ENCODE measurements at regions not wholly inside any gene's neighbourhood (a gene's known extent, or its start where the extent isn't known, plus 50 kb on each side); places are given as distances from the start of the nearest gene placed in this dataset.

DNA sequence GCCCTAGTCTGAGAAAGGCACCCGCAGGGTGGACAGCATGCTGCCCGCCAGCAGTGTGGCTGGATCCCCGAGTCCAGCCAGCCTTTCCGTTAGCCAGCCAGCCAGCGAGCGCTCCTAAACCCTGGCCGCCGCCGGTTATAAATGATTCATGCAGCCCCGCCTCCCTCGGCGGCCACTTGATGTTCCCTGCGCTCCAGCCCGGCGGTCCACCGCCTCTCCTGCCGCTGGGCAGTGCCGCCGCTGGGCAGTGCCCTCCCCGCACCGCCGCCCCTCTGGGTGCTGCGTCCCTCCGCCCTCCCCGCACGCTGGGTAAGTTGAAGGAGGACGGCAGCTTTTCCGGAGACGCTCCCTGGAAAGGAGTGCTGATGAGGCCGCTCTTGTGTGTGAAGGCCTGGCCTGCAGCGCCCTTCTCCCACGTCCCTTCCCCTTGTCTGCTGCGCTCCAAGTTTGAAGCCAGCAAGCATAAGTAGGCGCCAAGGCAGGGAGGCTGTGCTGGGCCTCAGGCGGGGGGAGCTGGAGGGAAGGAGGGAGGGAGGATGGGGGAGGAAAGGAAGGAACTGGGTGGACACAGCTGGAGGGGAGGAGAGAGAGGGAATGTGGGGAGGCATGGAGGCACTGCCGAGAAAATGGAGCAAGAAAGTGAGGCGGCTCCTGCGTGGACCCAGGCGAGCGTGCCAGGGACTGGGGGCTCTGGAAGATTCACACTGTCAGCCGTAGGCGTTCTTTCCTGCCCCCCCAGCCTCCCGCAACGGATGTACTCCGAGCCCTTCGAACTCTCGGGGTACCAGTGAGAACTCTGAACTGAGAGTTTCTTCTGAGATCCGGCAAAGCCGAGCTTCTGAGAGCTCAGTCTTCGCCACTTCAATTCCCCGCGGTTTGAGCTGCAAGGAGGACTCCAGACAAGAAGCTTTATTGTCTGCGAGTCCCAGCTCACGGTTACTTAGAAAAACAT, 131.9 kb downstream of the GLI2 start:
- no peak for DNase-seq

DNA sequence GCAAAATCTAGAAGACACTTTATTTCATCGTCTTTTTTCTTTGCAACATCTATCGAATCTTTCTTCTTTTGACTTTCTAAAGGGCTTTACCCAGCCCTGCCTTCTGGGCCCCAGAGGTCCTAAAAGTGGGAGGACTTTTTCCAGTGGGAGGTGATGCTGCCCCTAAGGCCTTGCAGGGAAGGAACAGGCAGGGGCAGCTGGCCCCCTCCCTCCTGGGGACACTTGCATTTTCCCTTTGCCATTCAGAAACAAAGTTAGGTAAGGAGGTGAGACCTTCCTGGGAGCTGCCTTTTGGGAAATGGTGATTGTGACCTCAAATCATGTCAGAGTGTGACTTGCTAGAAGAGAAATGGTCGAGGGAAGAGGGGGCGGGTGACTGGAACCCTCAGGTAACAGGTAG, 132.7 kb downstream of the GLI2 start:
- no peak for DNase-seq

DNA sequence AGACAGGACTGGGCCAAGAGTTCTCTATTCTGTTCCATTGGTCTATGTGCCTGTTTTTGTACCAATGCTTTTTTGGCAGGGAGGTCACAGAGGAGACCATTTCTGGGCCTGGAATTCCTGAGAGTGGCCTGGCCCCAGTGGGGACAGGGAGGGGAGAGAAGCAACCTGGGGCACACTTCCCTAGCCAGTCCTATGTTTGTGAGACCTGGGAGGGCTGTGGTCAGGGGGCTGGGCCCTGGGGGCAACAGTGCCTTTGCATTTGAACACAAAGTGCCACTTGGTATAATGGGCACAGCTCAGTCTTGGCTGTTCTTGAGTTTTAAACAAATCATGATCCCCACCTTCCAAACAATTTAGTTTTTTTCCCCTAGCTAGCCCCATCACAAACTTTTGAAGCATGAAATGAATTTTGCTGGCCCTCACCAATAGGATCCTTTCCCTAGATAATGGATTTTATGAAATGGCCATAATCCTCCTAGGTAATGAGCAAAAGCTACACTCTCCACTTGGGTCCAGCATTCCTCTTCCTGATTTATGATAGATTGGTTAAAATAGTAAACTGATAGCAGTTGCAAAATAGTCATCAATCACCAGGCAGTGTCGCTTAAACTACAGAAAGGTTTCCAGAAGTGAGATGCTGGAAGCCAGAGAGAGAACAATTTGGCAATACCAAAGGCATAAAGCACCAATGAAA, 133.5 kb downstream of the GLI2 start:
- DNase-seq = no peak

DNA sequence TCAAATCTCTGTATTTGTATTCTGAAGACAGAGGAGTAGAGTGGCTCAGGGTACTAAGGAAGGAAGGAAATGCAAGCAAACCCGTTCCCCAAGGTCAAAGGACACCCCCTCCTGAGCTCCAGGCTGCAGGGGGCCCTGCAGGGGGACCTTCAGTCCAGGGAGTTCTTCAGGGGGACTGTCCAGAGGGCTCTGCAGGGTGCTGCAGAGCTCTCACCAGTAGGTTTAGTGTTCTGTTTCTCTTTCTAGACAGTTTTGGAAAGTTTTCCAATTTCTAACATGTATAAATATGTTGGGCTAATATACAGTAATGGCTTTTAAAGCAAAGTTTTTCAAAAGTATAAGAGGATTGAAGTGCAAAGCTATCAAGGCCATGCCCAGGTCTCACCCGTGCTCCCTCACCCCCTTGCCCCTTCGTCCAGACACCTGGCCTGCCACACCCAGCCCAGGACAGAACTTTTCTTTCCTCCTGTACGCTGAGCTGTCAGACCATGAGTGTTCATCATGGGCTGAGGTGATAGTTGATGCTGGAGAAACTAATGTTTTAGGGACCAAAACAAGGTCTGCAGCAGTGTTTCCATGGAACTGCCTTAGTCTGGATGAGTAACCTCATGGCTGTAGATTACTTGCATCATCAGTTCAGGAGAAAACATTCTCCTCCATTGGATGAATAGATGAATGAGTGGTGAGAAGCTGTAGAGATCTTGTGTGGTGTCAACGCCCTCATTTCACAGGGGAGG, 134.2 kb downstream of the GLI2 start:
- no peak for DNase-seq

DNA sequence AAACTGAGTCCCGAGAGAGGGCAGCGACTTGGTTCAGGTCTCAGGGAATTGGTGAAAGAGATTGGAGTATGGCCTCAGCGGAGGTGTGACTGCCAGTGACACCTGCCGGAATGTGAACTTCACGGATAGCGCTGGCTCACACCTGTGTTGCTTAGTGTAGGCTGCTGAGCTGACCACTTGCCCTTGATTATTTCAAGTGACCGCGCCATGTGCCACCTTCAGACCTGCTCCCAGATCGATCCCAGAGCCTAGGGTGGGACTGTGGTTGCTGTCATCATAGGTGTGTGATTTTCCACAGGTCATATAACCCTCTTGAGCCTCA, 134.8 kb downstream of the GLI2 start:
- no peak for DNase-seq

DNA sequence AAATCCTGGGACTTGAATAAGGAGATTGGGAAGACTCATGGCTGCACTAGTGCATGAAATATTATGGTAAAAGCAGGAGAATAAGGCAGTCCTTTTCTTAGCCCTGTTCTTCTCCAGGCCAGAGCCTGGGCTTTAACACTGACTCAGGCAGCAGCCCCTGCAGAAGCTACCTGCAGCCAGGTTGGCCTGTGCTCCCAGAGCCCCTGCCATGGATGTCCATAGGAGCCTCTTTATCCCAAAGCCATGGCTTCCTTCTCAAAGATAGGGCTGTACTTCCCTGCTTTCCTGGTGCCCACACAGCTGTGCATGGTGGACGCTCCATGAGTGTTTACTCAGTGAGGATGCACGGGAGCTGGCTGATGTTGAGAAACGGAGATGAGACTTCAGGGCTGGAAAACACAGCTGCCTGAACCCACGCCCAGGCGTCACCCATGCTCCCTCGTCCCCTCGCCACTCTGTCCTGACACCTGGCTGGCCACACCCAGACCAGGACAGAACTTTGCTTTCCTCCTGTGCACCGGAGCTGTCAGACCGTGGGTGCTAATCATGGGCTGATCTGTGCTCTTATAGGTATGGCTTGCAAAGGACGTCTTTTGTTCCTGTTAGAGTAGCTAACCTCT, 135.5 kb downstream of the GLI2 start:
- DNase-seq = no peak

DNA sequence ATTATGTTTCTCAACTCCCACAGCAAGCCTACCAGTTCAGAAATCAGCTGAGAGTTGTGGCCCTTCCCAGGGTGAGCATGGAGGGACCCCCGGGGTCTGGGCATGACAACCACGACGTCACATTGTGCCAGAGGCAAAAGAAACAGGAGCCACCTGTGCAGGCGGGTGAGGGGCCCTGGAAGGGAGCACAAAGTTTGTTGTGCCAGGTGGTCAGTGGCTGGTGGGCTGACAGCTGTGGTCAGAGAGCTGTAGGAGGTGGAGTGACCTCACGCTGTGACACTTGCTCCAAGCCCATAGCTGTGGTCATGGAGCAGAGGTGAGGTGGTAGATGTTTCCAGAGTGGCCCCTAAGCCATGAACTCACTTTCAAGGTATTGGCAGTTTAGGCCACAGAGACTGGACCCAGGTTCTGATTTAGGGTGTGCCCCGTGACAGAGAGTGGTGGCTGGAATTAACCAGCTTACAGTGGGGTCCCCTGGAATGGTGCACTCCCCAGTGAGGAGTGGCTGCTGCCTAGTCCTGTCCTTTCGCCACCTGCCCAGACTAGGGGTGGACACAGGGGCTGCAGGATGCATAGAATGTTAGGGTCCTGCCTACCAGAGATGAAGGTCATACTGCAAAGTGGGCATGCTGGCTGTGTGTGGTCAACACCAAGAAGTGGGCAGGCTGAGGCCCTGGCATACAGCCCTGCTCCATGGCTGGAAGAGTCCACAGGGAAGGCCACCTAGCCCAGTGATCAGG, 136.4 kb downstream of the GLI2 start:
- DNase-seq = no peak

DNA sequence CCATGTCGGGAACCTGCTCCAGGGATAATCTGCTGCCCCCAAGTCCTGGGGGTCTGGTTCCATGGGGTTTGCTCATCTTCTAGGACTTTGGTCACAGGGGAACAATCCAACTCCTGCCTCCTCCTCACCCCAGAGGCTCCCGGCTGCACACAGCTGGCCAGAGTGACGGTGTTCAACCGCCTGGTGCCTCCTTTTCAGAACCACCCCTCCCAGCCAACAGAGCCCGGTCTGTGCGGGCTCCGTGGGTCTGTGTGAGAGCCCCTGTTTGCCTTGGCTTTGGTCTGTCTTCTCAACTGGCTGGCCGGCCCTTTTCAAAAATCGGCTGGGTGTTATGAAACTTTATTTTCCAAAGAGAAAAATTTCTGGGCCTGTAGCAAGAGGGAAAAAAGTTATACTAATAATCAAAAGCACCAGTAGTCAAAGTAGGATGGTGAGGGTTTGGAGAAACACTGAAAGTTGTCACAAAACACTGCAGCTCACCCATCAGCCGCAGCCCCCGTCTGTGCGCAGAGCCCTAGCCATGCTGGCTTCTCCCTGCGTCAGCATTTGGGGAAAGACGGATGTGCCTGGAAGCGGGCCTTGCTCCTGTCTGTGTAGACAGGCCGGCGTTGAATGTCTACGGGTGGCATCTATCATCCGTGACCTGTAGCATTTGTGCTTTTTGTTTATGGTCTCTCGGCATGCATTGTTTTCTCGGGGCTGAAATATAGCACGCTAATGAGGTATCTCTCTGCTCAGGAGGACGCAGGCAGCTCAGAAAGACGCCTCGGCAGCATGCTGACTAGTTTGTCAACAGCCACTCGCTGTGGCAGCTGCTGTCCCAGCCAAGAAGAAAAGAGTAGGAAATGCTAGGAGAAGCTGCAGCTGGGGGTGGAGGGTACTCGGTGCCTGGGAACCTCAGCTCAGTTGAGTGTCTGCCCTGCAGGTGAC, 138.6 kb downstream of the GLI2 start:
- DNase-seq = no peak

DNA sequence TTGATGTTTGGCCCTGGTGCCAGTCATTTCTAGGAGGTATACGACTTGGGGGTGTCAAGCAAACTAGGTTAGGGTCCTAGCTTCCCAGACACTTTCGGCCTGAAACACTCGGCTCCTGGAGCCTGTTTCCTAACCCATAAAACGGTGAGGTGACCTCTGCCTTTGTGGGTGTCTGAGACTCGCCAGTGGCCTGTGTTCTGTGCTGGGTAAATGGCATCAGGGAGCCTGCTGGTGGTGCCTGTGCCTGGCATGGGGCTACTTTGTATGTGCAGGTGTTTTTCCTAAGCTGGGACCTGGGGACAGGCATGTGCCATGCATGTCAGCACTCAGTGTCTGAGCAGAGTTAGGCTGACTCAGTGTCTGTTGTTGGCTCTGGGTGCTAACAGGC, 139.2 kb downstream of the GLI2 start:
- DNase-seq = no peak

DNA sequence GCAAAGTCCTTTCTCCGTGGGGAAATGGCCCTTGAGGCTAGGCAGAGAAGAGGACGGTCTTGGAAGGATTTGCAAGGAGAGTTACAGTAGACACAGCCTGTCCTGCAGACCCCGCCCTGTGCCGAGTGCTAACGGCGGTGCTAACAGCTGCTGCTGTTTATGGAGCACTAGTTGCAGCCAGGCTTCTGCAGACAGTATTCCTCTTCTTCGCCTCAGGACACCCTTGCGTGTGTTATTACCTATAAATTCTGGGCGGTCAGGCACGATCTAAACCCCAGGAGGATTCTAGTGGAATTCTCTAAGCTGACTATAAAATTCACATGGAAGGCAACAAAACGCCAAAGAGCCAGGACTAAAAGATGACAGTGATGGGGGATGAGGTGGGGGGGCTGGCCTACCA, 139.8 kb downstream of the GLI2 start:
- no peak for DNase-seq

DNA sequence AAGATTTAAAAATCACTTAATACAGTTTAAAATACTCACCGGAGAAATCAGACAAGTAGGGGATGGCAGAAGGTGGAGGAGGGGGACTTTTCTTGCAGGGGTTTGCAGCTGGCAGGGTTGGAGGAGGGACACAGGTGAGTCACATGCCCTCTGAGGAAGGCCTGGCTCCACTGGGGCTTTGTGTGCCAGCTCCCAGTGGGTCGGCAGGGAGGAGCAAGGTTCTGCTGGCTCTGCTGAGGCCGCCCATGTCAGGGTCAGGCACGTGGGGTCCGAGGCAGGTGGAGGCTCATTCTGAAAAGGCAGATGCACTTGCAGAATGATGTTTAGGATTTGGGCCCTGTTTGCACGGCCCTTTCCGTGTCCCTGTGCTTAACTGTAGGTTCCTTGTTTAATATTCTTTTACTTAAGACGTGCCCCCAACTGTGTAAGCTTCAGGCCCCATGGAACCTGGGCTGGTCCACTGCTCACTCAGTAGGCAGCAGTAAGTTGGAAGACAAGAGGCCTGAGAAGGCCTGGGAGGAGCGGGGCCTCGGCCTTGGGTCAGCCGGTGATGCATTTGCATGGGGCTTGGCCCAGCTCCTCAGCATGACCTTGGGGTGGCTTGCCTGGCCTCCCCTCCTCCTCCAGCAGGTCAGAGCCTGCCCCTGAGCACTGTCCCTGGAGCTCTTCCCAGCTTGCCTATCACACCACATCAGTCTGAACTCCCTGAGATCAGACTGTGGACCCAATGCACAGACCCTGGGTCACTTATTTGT, 141.0 kb downstream of the GLI2 start:
- no peak for DNase-seq

DNA sequence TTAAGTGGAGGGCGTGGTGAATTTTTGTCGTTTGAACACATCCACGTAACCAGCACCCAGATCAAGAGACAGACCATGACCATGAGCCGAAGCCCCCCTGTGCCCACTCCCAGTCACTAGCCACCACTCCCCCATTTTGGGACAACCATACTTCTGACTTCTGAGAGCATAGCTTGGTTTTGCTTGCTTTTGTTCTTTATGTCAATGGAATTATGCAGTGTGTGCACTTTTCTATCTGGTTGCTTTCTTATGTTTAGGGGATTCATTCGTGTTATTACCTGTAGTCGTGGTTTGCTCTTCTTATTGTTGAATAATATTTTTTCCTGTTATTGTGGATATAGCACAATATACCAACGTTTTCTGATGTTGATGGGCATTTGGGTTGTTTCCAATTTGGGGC, 141.7 kb downstream of the GLI2 start:
- no peak for DNase-seq

DNA sequence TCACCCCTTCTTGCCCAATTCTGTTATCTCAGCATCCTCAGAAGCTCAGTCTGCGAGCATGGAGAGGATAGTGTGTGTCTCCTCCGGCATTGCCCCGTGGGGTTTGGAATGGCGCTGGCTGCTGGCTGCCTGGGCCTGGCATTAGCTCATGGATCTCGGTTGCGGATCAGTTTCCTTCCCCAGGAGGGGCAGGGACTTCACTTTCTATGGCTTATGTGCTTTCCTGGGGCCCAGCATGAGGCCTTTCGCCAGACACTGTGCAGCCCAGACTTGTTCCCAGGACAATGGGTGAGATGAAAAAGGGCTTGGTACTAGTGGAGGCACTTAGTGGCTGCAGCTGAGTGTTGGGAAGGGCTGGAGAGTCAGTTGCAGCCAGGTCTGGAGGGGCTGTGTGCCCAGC, 143.3 kb downstream of the GLI2 start:
- DNase-seq = no peak

DNA sequence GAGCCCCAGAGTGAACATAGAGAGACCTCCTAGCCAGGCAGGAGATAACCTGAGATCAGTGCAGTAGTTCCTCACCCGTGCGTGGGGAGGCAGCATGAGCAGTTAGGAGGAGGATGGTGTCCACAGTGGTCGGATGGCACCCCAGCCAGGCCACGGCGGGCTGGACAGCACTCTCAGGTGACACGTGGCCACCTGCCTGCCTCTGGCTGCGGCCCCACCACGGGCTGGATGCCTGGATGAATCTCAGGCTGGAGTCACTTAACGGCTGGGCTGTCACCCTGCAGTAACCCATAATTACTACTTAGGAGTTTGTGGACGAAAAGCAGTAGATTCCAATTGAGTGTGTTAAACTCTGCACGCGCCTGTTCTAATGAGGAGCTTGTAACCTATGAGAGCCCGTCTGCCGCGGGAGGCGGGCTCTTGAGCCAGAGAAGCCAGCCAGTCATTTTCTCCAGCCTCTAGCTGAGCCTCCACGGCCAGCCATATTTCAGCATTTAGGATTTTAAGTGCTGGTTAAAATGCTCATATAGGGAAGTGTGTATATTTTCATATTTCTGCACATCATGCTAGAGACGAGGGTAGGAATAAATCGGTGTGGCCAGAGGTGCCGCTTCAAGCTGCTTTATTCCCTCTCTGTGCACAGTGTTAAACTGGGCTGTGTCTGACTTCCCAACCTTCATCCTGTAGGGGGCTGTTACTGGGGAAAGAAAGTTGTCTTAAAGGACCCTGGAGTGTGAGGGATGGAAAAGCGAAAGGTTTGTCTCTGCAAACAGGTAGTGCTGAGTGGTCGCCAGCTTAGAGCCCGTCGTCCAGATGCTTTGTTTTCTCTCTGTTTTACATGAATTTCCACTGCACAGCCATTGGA, 144.0 kb downstream of the GLI2 start:
- no peak for DNase-seq

DNA sequence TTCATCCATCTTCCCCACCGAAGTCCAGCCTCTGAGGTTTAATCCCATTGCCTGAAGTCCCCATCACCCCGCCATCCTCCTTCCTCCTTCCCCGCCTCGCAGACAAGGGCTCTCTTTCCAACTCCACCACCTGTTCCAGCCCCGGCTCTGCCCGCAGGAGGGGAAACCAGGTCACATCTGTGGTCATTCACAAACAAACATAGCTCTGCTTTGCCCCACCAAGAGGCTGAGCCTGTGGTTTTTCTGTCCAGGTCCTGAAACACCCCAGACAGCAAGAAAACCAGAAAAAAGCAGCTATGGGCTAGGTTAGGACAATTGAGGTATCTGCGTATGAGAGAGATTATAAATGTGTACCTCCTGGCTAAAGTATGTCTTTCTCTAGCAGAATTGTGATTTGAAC, 144.7 kb downstream of the GLI2 start:
- no peak for DNase-seq

DNA sequence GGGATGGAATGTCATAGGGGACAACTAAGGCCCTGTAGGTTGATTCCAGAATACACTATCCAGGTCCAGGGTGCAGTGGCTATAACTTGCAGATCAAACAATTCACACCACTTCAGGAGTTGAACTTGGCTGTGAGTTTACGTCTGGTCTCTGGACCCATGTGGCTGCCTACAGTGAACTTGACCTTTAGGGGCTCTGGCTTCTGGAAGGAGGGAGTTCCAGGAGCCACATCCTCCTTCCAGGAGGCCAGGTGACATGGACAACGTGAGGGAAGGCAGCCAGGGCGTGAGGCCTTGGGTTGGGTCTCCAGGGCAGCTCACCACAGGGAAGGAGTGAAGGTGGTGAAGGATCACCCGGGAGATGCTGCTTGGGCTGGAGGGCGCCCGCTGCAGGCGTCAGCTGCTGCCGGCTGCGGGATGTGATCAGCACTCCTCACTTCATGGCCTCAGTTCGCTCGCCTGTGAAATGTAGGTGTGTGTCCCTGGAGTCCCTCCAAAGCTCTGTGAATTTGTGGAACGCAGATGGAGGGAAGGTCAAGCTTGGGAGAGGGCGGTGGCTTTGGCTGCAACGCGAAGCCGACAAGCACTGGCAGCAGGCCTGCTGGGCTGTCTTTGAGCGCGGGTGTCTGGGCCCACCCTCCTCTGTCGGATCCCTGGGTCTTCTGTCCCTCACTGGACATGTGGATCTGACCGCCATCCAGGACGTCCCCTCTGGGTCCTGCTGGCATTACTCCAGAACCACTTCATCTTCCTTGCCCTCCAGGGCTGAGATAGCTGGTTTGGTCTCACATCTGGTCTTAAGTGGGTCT, 146.5 kb downstream of the GLI2 start:
- no peak for DNase-seq

DNA sequence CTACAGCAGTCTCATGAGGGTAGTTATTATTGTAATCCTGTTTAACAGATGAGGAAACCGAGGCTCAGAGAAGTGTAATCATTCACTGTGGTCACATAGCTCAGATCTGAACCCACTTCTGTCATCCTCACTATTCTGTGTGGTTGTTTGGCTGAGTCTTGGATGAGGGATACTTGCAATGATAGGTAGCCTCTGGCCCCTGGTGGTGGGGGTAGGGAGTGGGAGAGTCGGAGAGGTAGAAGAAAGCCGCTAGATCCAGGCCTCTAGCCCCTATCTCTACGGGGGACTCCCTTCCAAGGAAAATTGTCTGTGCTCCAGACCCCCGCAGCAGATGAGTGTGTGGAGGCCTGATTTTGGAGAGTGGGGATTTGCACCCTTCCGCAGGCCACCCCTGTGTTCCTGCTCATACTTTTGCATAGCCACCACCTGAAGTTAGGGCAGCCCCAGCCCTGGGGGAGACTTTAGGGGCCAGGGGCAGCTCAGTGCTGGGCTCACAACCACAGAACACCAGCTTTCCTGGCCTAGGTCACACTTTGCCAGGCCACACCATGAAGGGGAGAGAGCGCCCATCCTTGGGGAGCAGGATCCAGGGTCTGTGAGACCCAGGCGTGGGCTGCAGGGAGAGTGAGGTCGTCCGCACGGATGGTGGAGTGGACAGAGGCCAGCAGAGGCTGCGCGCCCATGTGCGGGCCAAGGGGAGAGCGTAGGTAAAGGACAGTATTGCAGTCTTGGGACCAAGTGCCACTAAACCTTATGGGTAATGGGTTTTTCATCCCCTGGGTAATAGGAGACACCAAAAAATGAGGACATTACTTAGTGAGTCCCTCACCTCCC, 148.2 kb downstream of the GLI2 start:
- no peak for DNase-seq

All from CD4-positive, alpha-beta T cell treated with Interleukin-15 for 1 hour (primary cell).